ENCODE measurements at regions not wholly inside any gene's neighbourhood (a gene's known extent, or its start where the extent isn't known, plus 50 kb on each side); places are given as distances from the start of the nearest gene placed in this dataset.
"Not testable (repeated sequence)": the region's sequence is repeated elsewhere in the genome, so short reads cannot be mapped to it uniquely, and the experiment has no call there.

- Histone ChIP-seq H3K27ac (ENCODE audit: low read length) (no peak overlapping the region), H3K4me3 (ENCODE audit: low read depth in 1 of 2, low read length in 2 of 2) (no peak overlapping the region), H3K4me1 (ENCODE audit: control insufficient read depth in 1 of 2, insufficient read depth in 2 of 2, low read length in 2 of 2) (no peaks in the 10 kb centered on the region), H3K36me3 (ENCODE audit: control insufficient read depth in 1 of 2, insufficient read depth in 2 of 2, low read length in 2 of 2) (no peaks in the 10 kb centered on the region), H3K27me3 (ENCODE audit: low read depth, low read length) (no peaks in the 10 kb centered on the region), H3K9me3 (ENCODE audit: control insufficient read depth in 1 of 2, low read length in 2 of 2) (peaks cover 0 to 6% of the 10 kb centered on the region in 2 donors)
Observed at GRCh38 chr2:175730050-175730449, 272.0 kb downstream of the LNPK start.

- Histone ChIP-seq H3K9me3 (ENCODE audit: control insufficient read depth in 1 of 2, low read length in 2 of 2) (peaks cover 0 to 6% of the 10 kb centered on the region in 2 donors), H3K27ac (ENCODE audit: low read length) (no peak overlapping the region)
Observed at GRCh38 chr2:175729049-175729706, 272.9 kb downstream of the LNPK start.

GRCh38 chr2:175728032-175728431 lies 274.0 kb downstream of the LNPK start:
- Histone ChIP-seq H3K27ac (ENCODE audit: low read length) (no peak overlapping the region), H3K4me3 (ENCODE audit: low read depth in 1 of 2, low read length in 2 of 2) (no peak overlapping the region), H3K27me3 (ENCODE audit: low read depth, low read length) (no peaks in the 10 kb centered on the region), H3K4me1 (ENCODE audit: control insufficient read depth in 1 of 2, insufficient read depth in 2 of 2, low read length in 2 of 2) (no peaks in the 10 kb centered on the region), H3K9me3 (ENCODE audit: control insufficient read depth in 1 of 2, low read length in 2 of 2) (peaks cover 0 to 10% of the 10 kb centered on the region in 2 donors), H3K36me3 (ENCODE audit: control insufficient read depth in 1 of 2, insufficient read depth in 2 of 2, low read length in 2 of 2) (no peaks in the 10 kb centered on the region)

More at GRCh38 chr2:175729049-175729706, 272.9 kb downstream of the LNPK start:
- Histone ChIP-seq H3K27me3 (ENCODE audit: low read depth, low read length) (no peaks in the 10 kb centered on the region), H3K4me3 (ENCODE audit: low read depth in 1 of 2, low read length in 2 of 2) (no peak overlapping the region), H3K4me1 (ENCODE audit: control insufficient read depth in 1 of 2, insufficient read depth in 2 of 2, low read length in 2 of 2) (no peaks in the 10 kb centered on the region), H3K36me3 (ENCODE audit: control insufficient read depth in 1 of 2, insufficient read depth in 2 of 2, low read length in 2 of 2) (no peaks in the 10 kb centered on the region)

GRCh38 chr2:175726223-175726622 lies 275.8 kb downstream of the LNPK start:
- no peaks in the 10 kb centered on the region for H3K4me1 ChIP-seq (ENCODE audit: control insufficient read depth in 1 of 2, insufficient read depth in 2 of 2, low read length in 2 of 2)
- H3K27me3 ChIP-seq (ENCODE audit: low read depth, low read length), result no peaks in the 10 kb centered on the region
- H3K4me3 ChIP-seq (ENCODE audit: low read depth in 1 of 2, low read length in 2 of 2), result no peak overlapping the region
- H3K9me3 ChIP-seq (ENCODE audit: control insufficient read depth in 1 of 2, low read length in 2 of 2), result peaks cover 0 to 5% of the 10 kb centered on the region in 2 donors
- H3K27ac ChIP-seq (ENCODE audit: low read length), result no peak overlapping the region
- H3K36me3 ChIP-seq (ENCODE audit: control insufficient read depth in 1 of 2, insufficient read depth in 2 of 2, low read length in 2 of 2), result no peaks in the 10 kb centered on the region

GRCh38 chr2:175709248-175709647 lies 292.8 kb downstream of the LNPK start:
- Histone ChIP-seq H3K9me3 (ENCODE audit: control insufficient read depth in 1 of 2, low read length in 2 of 2) (no peaks in the 10 kb centered on the region), H3K27me3 (ENCODE audit: low read depth, low read length) (no peaks in the 10 kb centered on the region), H3K36me3 (ENCODE audit: control insufficient read depth in 1 of 2, insufficient read depth in 2 of 2, low read length in 2 of 2) (no peaks in the 10 kb centered on the region), H3K27ac (ENCODE audit: low read length) (no peak overlapping the region), H3K4me3 (ENCODE audit: low read depth in 1 of 2, low read length in 2 of 2) (no peak overlapping the region), H3K4me1 (ENCODE audit: control insufficient read depth in 1 of 2, insufficient read depth in 2 of 2, low read length in 2 of 2) (no peaks in the 10 kb centered on the region)

- no peak overlapping the region for H3K4me3 ChIP-seq (ENCODE audit: low read depth in 1 of 2, low read length in 2 of 2)
- H3K9me3 ChIP-seq (ENCODE audit: control insufficient read depth in 1 of 2, low read length in 2 of 2), result no peaks in the 10 kb centered on the region
- no peaks in the 10 kb centered on the region for H3K36me3 ChIP-seq (ENCODE audit: control insufficient read depth in 1 of 2, insufficient read depth in 2 of 2, low read length in 2 of 2)
- H3K27ac ChIP-seq (ENCODE audit: low read length), result no peak overlapping the region
- no peaks in the 10 kb centered on the region for H3K27me3 ChIP-seq (ENCODE audit: low read depth, low read length)
- no peaks in the 10 kb centered on the region for H3K4me1 ChIP-seq (ENCODE audit: control insufficient read depth in 1 of 2, insufficient read depth in 2 of 2, low read length in 2 of 2)
Observed at GRCh38 chr2:175707322-175707721, 294.7 kb downstream of the LNPK start.

GRCh38 chr2:175704568-175704967 lies 297.5 kb downstream of the LNPK start:
- not testable (repeated sequence) for H3K36me3 ChIP-seq (ENCODE audit: control insufficient read depth in 1 of 2, insufficient read depth in 2 of 2, low read length in 2 of 2); H3K4me1 ChIP-seq (ENCODE audit: control insufficient read depth in 1 of 2, insufficient read depth in 2 of 2, low read length in 2 of 2); H3K27ac ChIP-seq (ENCODE audit: low read length); H3K9me3 ChIP-seq (ENCODE audit: control insufficient read depth in 1 of 2, low read length in 2 of 2); H3K27me3 ChIP-seq (ENCODE audit: low read depth, low read length); H3K4me3 ChIP-seq (ENCODE audit: low read depth in 1 of 2, low read length in 2 of 2)

GRCh38 chr2:175698061-175698460 lies 304.0 kb downstream of the LNPK start:
- Histone ChIP-seq H3K4me1 (ENCODE audit: control insufficient read depth in 1 of 2, insufficient read depth in 2 of 2, low read length in 2 of 2) (no peaks in the 10 kb centered on the region), H3K27ac (ENCODE audit: low read length) (no peak overlapping the region), H3K9me3 (ENCODE audit: control insufficient read depth in 1 of 2, low read length in 2 of 2) (no peaks in the 10 kb centered on the region), H3K4me3 (ENCODE audit: low read depth in 1 of 2, low read length in 2 of 2) (no peak overlapping the region), H3K27me3 (ENCODE audit: low read depth, low read length) (peaks cover 6% of the 10 kb centered on the region), H3K36me3 (ENCODE audit: control insufficient read depth in 1 of 2, insufficient read depth in 2 of 2, low read length in 2 of 2) (no peaks in the 10 kb centered on the region)

GRCh38 chr2:175690113-175690837 lies 311.8 kb downstream of the LNPK start:
- H3K4me1 ChIP-seq (ENCODE audit: control insufficient read depth in 1 of 2, insufficient read depth in 2 of 2, low read length in 2 of 2), result no peaks in the 10 kb centered on the region
- no peaks in the 10 kb centered on the region for H3K36me3 ChIP-seq (ENCODE audit: control insufficient read depth in 1 of 2, insufficient read depth in 2 of 2, low read length in 2 of 2)
- H3K9me3 ChIP-seq (ENCODE audit: control insufficient read depth in 1 of 2, low read length in 2 of 2), result no peaks in the 10 kb centered on the region
- no peaks in the 10 kb centered on the region for H3K27me3 ChIP-seq (ENCODE audit: low read depth, low read length)
- H3K27ac ChIP-seq (ENCODE audit: low read length), result no peak overlapping the region
- H3K4me3 ChIP-seq (ENCODE audit: low read depth in 1 of 2, low read length in 2 of 2), result no peak overlapping the region

GRCh38 chr2:175688243-175688642 lies 313.8 kb downstream of the LNPK start:
- no peaks in the 10 kb centered on the region for H3K36me3 ChIP-seq (ENCODE audit: control insufficient read depth in 1 of 2, insufficient read depth in 2 of 2, low read length in 2 of 2)
- no peaks in the 10 kb centered on the region for H3K27me3 ChIP-seq (ENCODE audit: low read depth, low read length)
- H3K9me3 ChIP-seq (ENCODE audit: control insufficient read depth in 1 of 2, low read length in 2 of 2), result no peaks in the 10 kb centered on the region
- no peaks in the 10 kb centered on the region for H3K4me1 ChIP-seq (ENCODE audit: control insufficient read depth in 1 of 2, insufficient read depth in 2 of 2, low read length in 2 of 2)
- H3K27ac ChIP-seq (ENCODE audit: low read length), result no peak overlapping the region
- no peak overlapping the region for H3K4me3 ChIP-seq (ENCODE audit: low read depth in 1 of 2, low read length in 2 of 2)

- H3K9me3 ChIP-seq (ENCODE audit: control insufficient read depth in 1 of 2, low read length in 2 of 2), result no peaks in the 10 kb centered on the region
- no peaks in the 10 kb centered on the region for H3K4me1 ChIP-seq (ENCODE audit: control insufficient read depth in 1 of 2, insufficient read depth in 2 of 2, low read length in 2 of 2)
- no peak overlapping the region for H3K27ac ChIP-seq (ENCODE audit: low read length)
- no peak overlapping the region for H3K4me3 ChIP-seq (ENCODE audit: low read depth in 1 of 2, low read length in 2 of 2)
- H3K27me3 ChIP-seq (ENCODE audit: low read depth, low read length), result no peaks in the 10 kb centered on the region
- no peaks in the 10 kb centered on the region for H3K36me3 ChIP-seq (ENCODE audit: control insufficient read depth in 1 of 2, insufficient read depth in 2 of 2, low read length in 2 of 2)
Observed at GRCh38 chr2:175687465-175687864, 314.6 kb downstream of the LNPK start.

- Histone ChIP-seq H3K4me3 (ENCODE audit: low read depth in 1 of 2, low read length in 2 of 2) (no peak overlapping the region), H3K36me3 (ENCODE audit: control insufficient read depth in 1 of 2, insufficient read depth in 2 of 2, low read length in 2 of 2) (no peaks in the 10 kb centered on the region), H3K27me3 (ENCODE audit: low read depth, low read length) (no peaks in the 10 kb centered on the region), H3K27ac (ENCODE audit: low read length) (no peak overlapping the region), H3K4me1 (ENCODE audit: control insufficient read depth in 1 of 2, insufficient read depth in 2 of 2, low read length in 2 of 2) (no peaks in the 10 kb centered on the region), H3K9me3 (ENCODE audit: control insufficient read depth in 1 of 2, low read length in 2 of 2) (no peaks in the 10 kb centered on the region)
Observed at GRCh38 chr2:175686002-175686401, 316.1 kb downstream of the LNPK start.

All from muscle layer of duodenum (tissue), 2 donors.